GM19372 (cell line): ENCODE measurements at regions not wholly inside any gene's neighbourhood (a gene's known extent, or its start where the extent isn't known, plus 50 kb on each side); places are given as distances from the start of the nearest gene placed in this dataset.
"Not testable (repeated sequence)": the region's sequence is repeated elsewhere in the genome, so short reads cannot be mapped to it uniquely, and the experiment has no call there.

Source experiments
- ATAC-seq: cut with Tn5 transposase; IDR thresholded peaks from one replicate; pipeline ENCODE4 v1.9.1; 2021; ENCODE audit warnings: mild to moderate bottlenecking, low read depth, moderate library complexity; ENCODE audit not compliant: unreplicated experiment

DNA sequence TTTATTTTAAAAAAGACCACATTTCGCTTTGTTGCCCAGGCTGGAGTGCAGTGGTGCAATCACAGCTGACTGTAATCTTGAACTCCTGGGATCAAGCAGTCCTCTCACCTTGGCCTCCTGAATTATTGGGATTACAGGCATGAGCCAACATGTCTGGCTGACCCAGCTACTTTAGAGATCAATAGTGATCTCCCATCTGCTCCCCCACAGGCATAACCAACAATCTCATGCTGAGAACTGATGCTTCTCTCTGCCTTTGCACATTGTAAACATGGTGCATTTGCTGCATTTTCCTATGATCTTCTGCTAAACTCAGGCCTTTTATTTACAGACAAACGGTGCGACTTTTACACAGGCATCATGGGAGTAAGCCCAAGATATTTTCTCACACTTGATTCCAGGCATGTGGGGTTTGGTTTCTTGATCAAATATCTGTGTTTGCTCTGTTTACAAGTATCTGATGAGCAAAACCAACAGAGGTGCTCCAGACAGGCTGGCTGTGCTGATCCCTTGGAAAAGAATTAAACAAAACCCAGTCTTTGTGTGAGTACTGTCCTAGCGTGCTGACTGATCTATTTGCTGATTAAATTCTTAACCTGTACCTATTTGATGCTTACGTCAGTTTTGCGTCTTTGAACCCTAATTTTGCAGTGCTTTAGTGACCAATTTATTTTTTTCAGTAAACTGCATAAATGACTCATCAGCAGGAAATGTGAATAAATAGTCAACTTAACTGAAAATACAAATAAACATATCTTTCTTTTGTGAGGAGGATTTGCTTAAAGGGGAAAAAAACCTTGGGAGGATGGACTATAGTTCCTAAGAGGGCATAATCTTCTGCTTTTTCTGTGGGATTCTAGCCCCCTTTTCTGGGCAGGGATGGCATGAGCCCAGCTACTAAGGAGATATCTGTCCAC, 191.7 kb upstream of the NR3C1 start:
- ATAC-seq = no peak

DNA sequence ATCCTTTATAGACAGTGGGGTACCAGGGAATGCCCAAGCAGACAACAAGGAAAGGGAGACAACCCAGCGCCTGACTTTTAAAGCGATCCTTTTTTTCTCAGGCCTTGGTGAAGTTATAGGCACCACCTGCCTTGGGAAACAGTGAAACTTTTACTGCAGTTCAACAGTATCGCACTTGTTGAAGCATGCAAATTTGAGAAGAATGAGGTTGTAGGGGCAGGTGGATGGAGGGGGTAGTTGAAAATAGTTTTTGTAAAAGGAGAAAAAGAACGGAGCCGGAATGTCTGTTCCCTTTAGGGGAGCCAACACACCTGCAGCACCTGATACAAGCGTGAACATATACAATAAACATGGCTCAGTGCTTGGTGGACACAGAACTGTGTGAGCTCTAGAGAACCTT, 190.2 kb upstream of the NR3C1 start:
- no peak for ATAC-seq

DNA sequence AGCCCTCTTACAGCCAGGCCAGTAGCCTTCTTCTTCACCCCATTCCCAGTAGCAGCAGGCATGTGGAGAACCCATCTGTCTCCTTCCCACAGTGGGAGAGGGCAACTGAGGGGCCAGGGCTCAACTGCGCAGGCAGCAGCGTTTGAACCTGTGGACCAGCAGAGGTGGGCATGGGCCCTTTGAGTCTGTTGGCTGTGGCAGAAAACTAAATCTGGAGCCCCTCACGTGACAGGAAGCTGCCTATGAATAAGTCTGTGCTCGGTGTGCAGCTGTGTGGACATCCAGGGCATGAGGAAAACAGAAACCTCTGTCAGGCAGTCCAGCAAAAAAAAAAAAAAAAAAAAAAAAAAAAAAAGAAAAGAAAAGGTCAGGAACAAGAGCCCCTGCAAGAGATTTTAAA, 189.2 kb upstream of the NR3C1 start:
- peak; percentile 70 for ATAC-seq

DNA sequence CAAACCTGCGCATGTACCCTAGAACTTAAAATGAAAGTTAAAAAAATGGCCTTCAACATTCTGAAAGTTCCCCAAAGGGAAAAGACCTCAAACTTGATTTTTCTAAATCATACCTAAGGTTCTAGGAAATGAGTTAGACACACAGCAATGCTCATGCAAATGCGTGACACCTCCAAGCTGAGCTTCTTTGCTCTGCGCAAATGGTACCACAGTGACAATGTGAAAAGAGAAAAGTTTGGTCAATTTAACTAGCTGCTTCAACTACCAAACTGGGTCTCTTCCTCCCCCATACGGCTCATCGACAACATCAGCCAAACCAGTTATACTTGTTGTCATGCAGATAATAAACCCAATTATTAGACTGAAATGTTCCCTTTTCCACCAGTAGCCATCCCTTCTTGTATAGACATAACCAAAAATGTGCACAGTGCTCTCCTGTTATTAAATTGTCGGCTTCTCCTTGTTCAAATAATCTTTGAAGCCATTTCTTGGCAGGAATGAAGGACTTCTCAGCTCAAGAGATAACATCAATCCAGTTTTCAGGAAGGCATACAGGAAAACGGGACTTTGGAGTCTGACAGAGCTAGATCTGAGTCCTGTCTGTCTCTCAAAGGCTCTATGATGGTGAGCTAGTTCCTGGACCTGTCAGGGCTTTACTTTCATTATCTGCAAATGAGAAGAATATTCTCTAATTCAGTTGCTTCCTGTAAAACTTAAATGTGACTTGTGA, 185.6 kb upstream of the NR3C1 start:
- no peak for ATAC-seq

DNA sequence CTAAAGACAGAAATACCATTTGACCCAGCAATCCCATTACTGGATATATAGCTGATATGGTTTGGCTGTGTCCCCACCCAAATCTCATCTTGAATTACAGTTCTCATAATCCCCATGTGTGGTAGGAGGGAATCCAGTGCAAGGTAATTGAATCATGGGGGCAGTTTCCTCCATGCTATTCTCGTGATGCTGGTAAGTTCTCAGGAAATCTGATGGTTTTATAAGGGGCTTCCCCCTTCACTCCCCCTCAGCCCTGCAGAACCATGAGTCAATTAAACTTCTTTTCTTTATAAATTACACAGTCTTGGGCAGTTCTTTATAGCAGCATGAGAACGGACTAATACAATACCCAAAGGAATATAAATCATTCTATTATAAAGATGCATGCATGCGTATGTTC, 184.6 kb upstream of the NR3C1 start:
- ATAC-seq = not testable (repeated sequence)

DNA sequence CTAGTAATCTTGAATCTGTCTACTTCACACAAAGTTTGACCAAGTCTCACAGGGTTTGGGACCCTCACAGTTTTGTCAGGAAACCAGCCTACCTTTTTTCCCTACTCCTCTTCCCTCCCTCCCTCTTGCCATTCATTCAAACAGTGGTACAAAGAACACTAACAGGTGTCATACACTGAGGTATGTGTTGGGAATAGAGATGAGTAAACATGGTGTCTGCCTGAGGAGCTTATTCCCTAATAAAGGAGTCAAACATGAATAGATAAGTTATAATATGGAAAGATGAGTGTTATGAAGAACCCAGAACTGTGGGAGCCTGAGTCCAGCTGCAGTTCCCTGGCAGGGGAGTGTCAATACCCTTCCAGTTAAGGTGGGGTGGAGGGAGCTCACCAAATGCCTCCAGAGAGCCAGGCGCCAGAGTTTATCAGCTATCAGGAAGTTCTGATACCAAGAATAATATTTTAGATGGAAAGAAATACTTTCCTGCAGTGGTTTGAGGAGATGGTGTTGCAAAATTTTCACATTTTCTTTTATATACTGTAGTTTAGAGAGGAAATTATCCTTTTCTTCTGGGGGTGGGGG, 183.4 kb upstream of the NR3C1 start:
- ATAC-seq = no peak

DNA sequence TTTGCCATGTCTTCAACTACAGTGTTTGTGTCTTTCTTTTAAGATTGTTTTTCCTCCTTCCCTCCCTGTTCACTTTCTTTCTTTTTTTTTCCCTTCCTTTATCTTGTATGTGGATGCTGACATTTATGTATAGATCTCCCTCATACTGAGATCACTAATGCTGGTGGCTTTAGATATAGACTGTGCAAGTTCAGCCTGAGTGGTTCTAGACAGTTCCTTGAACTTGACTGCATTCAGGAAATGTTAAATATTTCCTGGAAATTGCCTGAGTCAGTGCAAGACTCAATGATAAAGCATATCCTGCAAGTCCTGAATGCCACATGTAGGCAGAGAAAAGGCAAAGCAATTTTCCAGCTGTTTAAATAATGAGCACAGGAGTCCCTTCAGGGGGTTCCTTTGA, 182.5 kb upstream of the NR3C1 start:
- no peak for ATAC-seq

DNA sequence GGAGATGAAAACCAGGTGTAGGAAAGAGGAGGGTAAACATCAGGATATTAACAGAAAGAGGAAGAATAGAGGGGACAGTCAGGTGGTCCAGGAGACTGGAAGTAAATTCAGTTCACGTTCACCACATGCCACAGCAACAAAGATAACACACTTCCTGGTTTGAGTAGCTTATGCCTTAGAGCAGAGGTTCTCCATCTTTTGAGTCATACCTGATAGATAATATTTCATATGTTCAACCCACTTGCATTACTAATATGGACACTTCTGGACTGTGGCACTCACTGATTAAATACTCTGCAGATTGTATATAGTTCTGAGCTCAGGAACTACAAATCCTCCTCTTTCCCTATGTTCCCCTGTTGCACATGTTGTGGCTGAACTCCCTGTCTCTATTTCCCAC, 179.9 kb upstream of the NR3C1 start:
- ATAC-seq = no peak

DNA sequence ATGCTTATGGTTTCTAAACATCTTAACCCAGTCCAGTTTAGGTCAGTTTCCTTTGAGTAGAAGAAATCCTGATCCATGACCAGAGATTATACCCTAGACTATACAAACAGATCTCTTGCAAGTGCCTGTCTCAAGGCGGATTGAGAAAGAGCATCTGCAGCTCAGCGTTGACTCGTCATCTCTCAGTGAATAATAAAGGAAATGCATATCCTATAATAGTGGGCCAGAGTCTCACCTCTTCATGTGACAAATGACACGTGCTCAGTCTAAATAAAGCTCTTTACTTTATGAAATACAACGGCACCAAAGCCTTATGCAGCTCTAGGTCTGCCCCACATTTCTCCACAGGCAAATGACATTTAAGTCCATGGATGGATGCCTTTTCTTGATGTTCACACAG, 179.4 kb upstream of the NR3C1 start:
- no peak for ATAC-seq

DNA sequence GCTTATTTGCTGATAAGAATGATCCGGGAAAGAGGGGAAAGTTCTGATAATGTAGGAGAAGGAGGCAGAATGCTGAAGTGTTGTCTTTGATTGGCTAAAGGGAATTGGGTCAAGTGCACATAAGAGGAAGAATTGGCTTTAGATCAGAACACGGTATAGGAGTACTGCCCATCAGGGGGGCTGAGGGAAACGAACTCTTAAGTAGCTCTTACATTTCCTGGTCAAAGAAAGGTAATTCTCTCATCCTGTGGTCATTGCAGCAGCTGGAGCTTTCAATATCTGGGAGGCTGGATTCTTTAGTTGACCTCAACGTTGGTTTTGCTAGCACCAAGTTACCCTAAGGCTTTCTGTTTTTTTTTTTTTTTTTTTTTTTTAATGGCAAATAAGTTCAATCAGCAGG, 178.7 kb upstream of the NR3C1 start:
- no peak for ATAC-seq

DNA sequence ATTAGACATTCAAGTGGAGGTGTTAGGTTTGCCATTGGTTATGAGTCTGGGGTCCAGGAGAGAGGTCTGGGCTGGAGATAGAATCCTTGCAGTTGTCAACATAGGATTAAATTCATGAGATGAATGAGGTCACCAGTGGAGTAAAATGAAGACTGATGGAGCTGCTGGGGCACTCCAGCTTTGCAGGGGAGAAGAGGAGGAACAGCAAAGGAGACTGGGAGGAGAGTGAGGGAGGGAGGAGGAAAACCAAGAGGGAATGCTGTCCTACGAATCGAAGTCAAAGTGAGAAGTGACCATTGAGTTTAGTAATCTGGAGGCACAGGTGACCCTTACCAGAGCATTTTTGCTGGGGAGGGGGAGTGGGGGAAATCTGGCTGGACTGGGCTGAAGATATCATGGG, 178.2 kb upstream of the NR3C1 start:
- ATAC-seq = no peak

DNA sequence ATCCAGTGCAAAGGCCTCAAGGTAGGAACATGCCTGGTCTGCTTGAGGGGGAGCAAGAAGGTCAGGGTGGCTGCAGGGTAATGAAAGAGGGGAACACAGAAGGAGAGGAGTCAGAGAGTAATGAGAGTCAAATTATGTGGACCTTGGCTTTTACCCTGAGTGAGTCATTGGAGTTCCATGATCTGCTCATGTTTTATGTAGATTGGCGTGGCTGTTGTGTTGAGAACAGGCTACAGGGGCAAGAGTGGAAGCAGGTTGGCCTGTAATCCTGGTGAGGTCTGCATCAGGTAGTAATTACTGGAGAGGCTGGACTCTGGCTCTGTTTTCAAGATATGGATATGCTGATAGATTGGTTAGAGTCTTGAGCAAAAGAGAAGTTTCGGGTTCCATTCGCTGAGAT, 177.7 kb upstream of the NR3C1 start:
- ATAC-seq = no peak

DNA sequence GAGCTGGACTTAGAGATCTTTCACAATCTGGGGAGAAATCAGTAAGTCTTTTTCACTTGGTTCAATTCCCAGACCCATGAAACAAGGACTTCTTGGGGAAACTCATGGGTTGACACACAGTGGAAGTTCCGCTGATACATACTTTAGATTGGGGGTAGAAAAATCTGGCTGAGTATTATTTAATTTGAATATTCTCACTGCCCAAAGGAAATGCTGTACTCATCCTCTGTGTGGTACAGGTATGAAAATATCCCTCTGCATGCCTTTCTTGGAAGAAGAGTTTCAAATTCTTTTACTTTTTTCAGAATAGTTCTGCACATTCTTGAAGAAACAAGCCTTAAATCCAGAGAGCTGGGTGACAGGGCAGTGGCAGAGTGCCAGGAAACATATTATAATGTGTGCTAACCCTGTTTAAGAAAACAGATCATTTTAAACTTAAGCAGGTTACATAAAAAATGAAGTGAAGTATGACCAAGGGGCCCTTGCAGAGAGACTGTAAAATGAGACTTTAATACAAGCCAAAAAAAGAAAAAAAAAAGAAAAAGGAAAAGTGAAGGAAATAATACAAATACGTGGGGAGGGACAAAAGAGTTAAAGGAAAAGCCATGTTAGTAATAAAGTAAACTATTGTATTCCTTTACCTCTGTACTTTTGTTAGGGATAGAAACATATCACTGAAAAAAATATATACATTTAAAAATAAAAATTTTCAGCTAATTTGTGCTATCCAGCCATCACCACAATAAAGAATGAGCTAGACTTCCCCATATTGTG, 173.4 kb upstream of the NR3C1 start:
- ATAC-seq = no peak

DNA sequence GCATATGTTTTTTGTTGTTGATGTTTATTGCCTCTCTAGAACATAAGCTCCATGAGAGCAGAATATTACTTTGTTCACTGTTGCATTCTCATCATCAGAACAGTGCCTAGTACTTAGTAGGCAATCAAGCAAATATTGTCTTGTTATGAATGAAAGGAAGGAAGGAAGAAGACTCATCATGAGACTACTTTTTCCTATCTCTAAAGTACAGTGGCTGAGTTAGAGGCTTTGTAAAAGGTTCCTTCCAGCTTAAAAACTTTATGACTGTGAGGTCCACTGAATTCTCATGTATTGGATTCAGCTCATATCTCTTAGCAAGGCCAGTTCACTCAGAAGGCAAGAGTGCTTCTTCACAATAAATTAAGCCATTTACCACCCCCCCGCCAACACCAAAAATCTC, 171.8 kb upstream of the NR3C1 start:
- ATAC-seq = no peak

DNA sequence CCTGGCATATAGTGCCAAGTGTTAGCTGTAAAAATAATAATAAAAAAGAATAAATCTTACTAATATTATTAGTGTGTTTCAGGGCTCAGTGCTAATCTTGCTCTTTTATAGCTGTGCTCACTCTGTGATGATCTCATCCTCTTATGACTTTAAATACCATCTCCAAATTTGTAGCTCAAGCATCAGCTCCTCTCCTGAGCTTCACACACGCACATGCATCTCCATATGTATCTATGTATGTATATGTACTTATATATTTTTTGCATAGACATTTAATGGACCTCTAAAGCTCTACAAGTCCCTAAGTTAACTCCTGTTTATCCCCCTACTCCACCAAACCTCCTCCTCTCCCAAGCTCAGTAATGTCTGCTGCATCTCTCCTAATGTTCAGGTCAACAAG, 170.8 kb upstream of the NR3C1 start:
- no peak for ATAC-seq

DNA sequence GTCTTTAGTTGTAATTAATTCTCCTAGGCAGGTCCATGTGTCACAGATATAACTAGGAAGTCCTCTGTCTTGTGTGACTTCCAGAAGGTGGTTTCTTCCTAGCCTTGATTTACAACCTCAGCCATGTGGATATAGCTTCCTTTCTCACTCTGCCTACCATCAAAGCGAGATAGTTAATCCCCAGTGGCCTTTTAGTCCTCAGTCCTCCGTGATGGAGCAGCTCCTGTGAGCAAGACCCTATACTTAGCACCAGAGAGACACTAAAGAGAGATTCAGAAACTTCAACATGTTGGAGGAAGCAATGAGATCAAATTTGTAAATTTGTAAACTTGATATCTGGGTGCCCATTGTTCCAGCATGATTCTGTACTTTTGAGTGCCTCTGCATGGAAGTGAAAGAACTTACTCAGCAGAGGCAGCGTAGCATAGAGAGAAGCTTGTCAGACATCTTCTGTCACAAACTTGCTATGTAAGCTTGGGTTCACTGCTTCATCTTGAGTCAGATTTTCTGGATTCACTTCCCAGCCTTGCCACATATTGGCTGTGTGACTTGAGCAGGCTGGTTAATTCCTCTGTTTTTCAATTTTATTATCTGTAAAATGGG, 170.2 kb upstream of the NR3C1 start:
- ATAC-seq = no peak

DNA sequence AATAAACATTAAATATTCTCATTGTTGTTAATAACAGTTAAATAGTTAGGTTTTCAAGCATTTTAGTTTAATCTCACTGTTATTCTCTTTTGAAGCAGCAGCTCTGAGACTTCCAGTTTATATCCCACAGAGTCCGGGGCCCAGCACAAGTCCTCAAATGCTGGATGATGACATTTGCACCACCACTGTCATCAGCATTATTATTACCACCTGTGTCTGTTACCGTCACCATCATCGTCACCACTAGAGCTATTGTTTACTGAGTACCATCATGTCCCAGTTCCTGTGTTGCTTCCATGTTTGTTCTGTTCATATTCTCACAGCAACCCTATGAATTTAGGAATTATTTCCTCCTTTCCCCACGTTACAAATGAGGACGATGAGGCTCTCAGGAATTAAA, 169.2 kb upstream of the NR3C1 start:
- no peak for ATAC-seq

DNA sequence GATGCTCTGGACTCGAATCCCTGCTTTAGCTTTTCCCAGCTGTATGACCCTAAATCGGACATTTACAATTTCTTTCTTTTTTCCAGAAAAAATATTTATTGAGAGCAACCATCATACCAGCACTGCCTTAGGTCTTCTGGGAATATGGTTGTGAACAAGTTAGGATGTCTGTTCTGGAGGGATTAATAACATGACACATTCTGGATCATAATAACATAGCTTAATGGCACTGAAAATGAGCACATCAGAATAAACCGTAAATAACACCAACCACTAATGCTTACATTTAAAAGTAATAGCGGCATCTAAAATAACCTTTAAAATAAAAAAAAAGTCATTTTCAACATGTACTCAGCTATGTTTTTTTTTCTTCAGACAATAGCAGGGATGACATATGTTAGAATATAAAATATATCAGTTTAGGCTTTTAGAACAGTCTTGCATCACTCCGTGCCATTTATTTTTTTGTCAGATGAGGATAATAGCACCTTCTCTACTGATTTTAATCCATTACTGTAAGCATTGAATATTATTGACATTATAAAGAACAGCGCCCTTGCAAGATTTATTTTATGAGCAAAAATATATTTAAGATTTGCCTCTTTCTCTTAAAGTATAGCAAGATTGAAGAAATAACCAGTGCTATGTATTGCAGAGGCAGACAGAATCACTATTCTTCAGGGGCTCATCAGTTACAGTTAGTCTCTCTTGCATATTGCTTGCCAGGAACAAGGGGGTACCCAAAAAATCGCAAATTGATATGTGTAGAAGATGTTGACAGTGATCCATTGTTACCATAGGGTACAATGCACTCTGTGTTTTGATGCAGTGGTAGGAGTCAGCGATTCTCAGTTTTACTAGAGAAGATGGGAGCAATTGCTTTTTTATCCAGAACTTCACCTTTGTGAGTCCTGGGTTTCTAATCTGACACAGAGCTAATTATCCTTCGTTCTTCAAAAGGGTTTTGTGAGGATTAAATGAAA, 168.4 kb upstream of the NR3C1 start:
- no peak for ATAC-seq

DNA sequence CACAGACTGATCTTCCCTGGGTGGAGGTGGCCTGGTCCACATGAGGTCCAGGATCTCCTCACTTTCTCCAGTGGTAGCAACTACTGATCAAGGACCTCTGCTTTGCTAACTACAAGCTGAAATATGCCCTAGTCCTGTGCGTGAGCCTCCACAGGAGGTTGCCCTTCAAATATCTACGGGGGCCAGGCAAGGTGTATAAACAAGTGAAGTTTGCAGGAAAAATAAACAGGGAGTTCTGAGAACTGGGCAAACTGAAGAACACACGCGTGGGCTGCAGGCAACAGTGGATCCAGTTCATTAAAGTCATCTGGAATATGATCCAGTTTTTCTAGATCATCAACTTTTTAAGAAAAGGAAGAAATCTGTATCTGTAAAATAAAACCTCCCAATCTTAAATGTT, 167.5 kb upstream of the NR3C1 start:
- ATAC-seq = no peak
